ENCODE measurements at regions not wholly inside any gene's neighbourhood (a gene's known extent, or its start where the extent isn't known, plus 50 kb on each side); places are given as distances from the start of the nearest gene placed in this dataset.

DNA sequence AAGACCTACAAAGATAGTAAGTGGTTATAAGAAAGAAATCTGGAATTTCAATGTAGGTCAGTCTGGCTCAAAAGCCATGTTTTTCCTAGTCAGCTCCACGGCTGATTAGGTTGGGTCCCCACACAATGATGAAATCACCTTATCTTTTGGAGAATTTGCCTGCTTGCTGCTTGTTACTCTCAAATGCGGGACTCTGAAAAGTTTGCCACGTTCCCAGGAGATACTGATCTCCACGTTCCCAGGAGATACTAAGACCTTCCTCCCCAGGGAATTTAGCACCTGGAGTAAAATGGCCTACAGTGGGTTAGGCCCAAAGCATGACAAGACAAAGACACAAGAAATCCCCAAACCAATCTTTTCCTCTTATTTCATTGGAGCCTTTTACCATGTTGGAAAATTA, 449.6 kb downstream of the TNS1 start:
- H3K4me3 ChIP-seq (ENCODE audit: low read length) = no peak overlapping the region
- peaks cover 30% of the 10 kb centered on the region for H3K4me1 ChIP-seq (ENCODE audit: insufficient read depth, low read length)
- H3K27me3 ChIP-seq (ENCODE audit: insufficient read depth, low read length) = no peaks in the 10 kb centered on the region
- WGBS = 82% methylated on average over 4 of the region's 4 CpGs
- H3K36me3 ChIP-seq (ENCODE audit: insufficient read depth, low read length) = no peaks in the 10 kb centered on the region
- H3K27ac ChIP-seq (ENCODE audit: low read depth, low read length) = no peak overlapping the region
- no peak overlapping the region for H3K9ac ChIP-seq (ENCODE audit: low read depth, low read length)
- H3K9me3 ChIP-seq (ENCODE audit: insufficient read depth, low read depth, low read length) = no peaks in the 10 kb centered on the region

DNA sequence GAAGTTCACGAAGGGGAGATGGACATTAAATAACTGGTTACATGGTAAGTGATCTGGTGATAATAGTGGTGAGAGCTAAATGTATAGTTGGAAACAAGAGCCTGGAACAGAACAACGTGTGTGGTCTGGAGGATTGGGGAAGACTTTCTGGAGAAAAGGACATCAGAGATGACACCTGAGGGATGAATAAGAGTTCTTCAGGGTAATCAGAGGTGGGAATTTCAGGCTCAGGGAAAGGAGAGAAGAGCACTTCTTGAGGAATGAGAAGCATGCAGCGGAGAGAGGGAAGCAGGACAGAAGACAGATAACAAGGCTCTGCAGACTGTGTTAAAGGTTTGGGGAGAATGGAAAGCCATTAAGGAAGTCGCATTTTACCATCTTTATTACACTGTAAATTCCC, 450.7 kb downstream of the TNS1 start:
- 63% methylated on average over 4 of the region's 4 CpGs for WGBS
- Histone ChIP-seq H3K9ac (ENCODE audit: low read depth, low read length) (no peak overlapping the region), H3K27me3 (ENCODE audit: insufficient read depth, low read length) (no peaks in the 10 kb centered on the region), H3K27ac (ENCODE audit: low read depth, low read length) (peak overlapping the region; percentile 27; the same call in 1 of the 2 replicates), H3K4me1 (ENCODE audit: insufficient read depth, low read length) (peaks cover 30% of the 10 kb centered on the region), H3K9me3 (ENCODE audit: insufficient read depth, low read depth, low read length) (no peaks in the 10 kb centered on the region), H3K4me3 (ENCODE audit: low read length) (no peak overlapping the region), H3K36me3 (ENCODE audit: insufficient read depth, low read length) (no peaks in the 10 kb centered on the region)

- Histone ChIP-seq H3K4me1 (ENCODE audit: insufficient read depth, low read length) (peaks cover 30% of the 10 kb centered on the region), H3K36me3 (ENCODE audit: insufficient read depth, low read length) (no peaks in the 10 kb centered on the region), H3K4me3 (ENCODE audit: low read length) (no peak overlapping the region), H3K9ac (ENCODE audit: low read depth, low read length) (no peak overlapping the region; the same call in 1 of the 2 replicates), H3K27ac (ENCODE audit: low read depth, low read length) (peak overlapping the region; percentile 27; the same call in 1 of the 2 replicates), H3K27me3 (ENCODE audit: insufficient read depth, low read length) (no peaks in the 10 kb centered on the region), H3K9me3 (ENCODE audit: insufficient read depth, low read depth, low read length) (no peaks in the 10 kb centered on the region; the same call in 1 of the 2 replicates)
- 79% methylated on average over 3 of the region's 3 CpGs for WGBS
Measured at GRCh38 chr2:217551252-217551899, 451.4 kb downstream of the TNS1 start.

GRCh38 chr2:217539126-217539525, 463.7 kb downstream of the TNS1 start:
- Histone ChIP-seq H3K4me1 (ENCODE audit: insufficient read depth, low read length) (no peaks in the 10 kb centered on the region), H3K36me3 (ENCODE audit: insufficient read depth, low read length) (no peaks in the 10 kb centered on the region), H3K27me3 (ENCODE audit: insufficient read depth, low read length) (no peaks in the 10 kb centered on the region), H3K4me3 (ENCODE audit: low read length) (no peak overlapping the region), H3K27ac (ENCODE audit: low read depth, low read length) (no peak overlapping the region), H3K9me3 (ENCODE audit: insufficient read depth, low read depth, low read length) (0 out of 2 replicates have a peak, but pooled peaks cover 2% of the 10 kb centered on the region), H3K9ac (ENCODE audit: low read depth, low read length) (no peak overlapping the region)
- WGBS = 89% methylated on average over 2 of the region's 2 CpGs

GRCh38 chr2:217538719-217539118, 464.1 kb downstream of the TNS1 start:
- no peak overlapping the region for H3K4me3 ChIP-seq (ENCODE audit: low read length)
- H3K9me3 ChIP-seq (ENCODE audit: insufficient read depth, low read depth, low read length) = no peaks in the 10 kb centered on the region
- no peaks in the 10 kb centered on the region for H3K4me1 ChIP-seq (ENCODE audit: insufficient read depth, low read length)
- WGBS = 83% methylated on average over 2 of the region's 2 CpGs
- H3K27ac ChIP-seq (ENCODE audit: low read depth, low read length) = no peak overlapping the region
- H3K27me3 ChIP-seq (ENCODE audit: insufficient read depth, low read length) = no peaks in the 10 kb centered on the region
- H3K9ac ChIP-seq (ENCODE audit: low read depth, low read length) = no peak overlapping the region
- no peaks in the 10 kb centered on the region for H3K36me3 ChIP-seq (ENCODE audit: insufficient read depth, low read length)

DNA sequence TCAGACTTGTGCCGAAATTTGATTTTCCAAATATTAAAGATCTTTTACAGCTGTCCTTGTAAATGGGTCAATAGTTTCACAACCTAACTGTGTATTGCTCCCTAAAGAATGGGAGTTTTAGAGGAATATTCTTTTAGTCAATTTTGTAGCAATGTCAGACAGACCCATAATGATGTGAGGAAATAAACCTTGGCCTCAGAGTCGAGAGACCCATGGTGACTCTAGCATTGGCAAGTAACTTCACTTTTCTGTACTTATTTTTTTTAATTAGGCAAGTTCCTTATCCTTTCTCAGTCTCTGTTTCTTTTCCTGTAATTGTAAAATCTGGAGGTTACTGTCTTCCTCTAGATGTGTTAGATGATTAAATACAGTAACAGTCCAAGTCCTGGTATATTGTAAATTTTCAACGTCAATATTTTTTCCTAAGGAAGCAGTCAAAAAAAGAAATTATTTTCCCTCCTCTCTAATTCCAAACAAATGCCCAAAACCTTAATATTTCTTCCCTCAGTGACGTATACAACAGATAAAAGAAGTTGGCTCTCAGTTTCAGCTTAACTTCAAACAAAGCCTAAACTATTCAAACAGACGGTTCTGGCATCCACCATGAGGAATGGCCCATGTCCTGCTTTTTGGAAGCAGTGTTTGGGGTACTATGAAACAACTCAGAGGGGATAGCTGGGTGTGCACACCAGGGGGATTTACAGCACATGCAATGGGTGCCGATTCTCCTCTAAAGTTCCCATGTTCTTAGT, 466.7 kb downstream of the TNS1 start:
- Histone ChIP-seq H3K27ac (ENCODE audit: low read depth, low read length) (no peak overlapping the region), H3K4me3 (ENCODE audit: low read length) (no peak overlapping the region), H3K27me3 (ENCODE audit: insufficient read depth, low read length) (no peaks in the 10 kb centered on the region), H3K9me3 (ENCODE audit: insufficient read depth, low read depth, low read length) (no peaks in the 10 kb centered on the region), H3K36me3 (ENCODE audit: insufficient read depth, low read length) (no peaks in the 10 kb centered on the region), H3K9ac (ENCODE audit: low read depth, low read length) (no peak overlapping the region), H3K4me1 (ENCODE audit: insufficient read depth, low read length) (no peaks in the 10 kb centered on the region)
- WGBS = 94% methylated on average over 6 of the region's 6 CpGs

- H3K4me1 ChIP-seq (ENCODE audit: insufficient read depth, low read length) = no peaks in the 10 kb centered on the region
- H3K9me3 ChIP-seq (ENCODE audit: insufficient read depth, low read depth, low read length) = no peaks in the 10 kb centered on the region
- no peak overlapping the region for H3K4me3 ChIP-seq (ENCODE audit: low read length)
- H3K27me3 ChIP-seq (ENCODE audit: insufficient read depth, low read length) = no peaks in the 10 kb centered on the region
- no peak overlapping the region for H3K9ac ChIP-seq (ENCODE audit: low read depth, low read length)
- 97% methylated on average over 2 of the region's 2 CpGs for WGBS
- no peaks in the 10 kb centered on the region for H3K36me3 ChIP-seq (ENCODE audit: insufficient read depth, low read length)
- no peak overlapping the region for H3K27ac ChIP-seq (ENCODE audit: low read depth, low read length)
Measured at GRCh38 chr2:217530392-217531090, 472.3 kb downstream of the TNS1 start.

DNA sequence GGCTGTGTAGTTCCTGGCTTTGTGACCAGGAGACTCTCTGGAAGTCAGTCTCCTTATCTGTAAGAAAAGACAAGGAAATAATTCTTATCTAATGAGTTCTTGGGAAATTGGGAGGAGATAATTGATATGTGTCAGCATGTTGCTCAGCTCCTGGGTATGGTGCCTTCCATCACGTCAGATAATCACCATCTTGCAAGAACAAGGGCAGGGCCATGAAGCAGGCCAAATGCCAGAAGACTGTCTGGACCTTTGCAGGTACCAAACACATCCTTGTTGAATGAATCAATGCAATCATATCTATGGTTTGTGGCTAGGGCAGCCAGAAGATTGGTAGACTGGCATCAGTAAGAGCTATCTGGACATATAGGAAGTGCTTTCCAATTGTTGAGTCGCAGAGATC, 473.5 kb downstream of the TNS1 start:
- no peak overlapping the region for H3K27ac ChIP-seq (ENCODE audit: low read depth, low read length)
- no peaks in the 10 kb centered on the region for H3K4me1 ChIP-seq (ENCODE audit: insufficient read depth, low read length)
- H3K36me3 ChIP-seq (ENCODE audit: insufficient read depth, low read length) = no peaks in the 10 kb centered on the region
- no peaks in the 10 kb centered on the region for H3K27me3 ChIP-seq (ENCODE audit: insufficient read depth, low read length)
- WGBS = 88% methylated on average over 2 of the region's 2 CpGs
- no peak overlapping the region for H3K4me3 ChIP-seq (ENCODE audit: low read length)
- H3K9me3 ChIP-seq (ENCODE audit: insufficient read depth, low read depth, low read length) = no peaks in the 10 kb centered on the region
- no peak overlapping the region for H3K9ac ChIP-seq (ENCODE audit: low read depth, low read length)

- 95% methylated on average over 4 of the region's 4 CpGs for WGBS
- H3K9me3 ChIP-seq (ENCODE audit: insufficient read depth, low read depth, low read length) = no peaks in the 10 kb centered on the region
- no peak overlapping the region for H3K9ac ChIP-seq (ENCODE audit: low read depth, low read length)
- H3K4me3 ChIP-seq (ENCODE audit: low read length) = no peak overlapping the region
- no peaks in the 10 kb centered on the region for H3K4me1 ChIP-seq (ENCODE audit: insufficient read depth, low read length)
- no peaks in the 10 kb centered on the region for H3K27me3 ChIP-seq (ENCODE audit: insufficient read depth, low read length)
- H3K36me3 ChIP-seq (ENCODE audit: insufficient read depth, low read length) = no peaks in the 10 kb centered on the region
- H3K27ac ChIP-seq (ENCODE audit: low read depth, low read length) = no peak overlapping the region
Measured at GRCh38 chr2:217527590-217528202, 475.1 kb downstream of the TNS1 start.

DNA sequence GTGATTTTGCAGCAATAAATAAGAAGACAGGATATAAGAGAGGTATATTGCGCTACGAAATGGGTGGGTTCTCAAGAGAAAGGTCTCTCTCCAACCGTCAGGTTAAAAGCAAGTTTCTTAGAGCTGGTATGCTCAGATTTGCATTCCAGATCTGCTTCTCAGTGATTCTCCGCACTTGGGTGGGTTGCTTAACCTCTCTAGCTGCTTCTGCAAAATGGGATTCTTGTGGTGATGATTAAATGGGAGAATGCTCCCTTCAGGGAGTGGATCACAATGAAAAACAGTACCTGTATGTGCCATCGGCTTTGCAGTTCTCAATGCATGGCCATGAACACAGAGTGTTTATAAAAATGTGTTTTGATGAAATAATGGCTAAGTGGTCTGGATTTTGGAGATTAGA, 477.7 kb downstream of the TNS1 start:
- 95% methylated on average over 5 of the region's 5 CpGs for WGBS
- H3K36me3 ChIP-seq (ENCODE audit: insufficient read depth, low read length) = no peaks in the 10 kb centered on the region
- H3K27me3 ChIP-seq (ENCODE audit: insufficient read depth, low read length) = no peaks in the 10 kb centered on the region
- H3K9ac ChIP-seq (ENCODE audit: low read depth, low read length) = no peak overlapping the region
- no peak overlapping the region for H3K4me3 ChIP-seq (ENCODE audit: low read length)
- 0 out of 2 replicates have a peak, but pooled peaks cover 5% of the 10 kb centered on the region for H3K4me1 ChIP-seq (ENCODE audit: insufficient read depth, low read length)
- H3K9me3 ChIP-seq (ENCODE audit: insufficient read depth, low read depth, low read length) = no peaks in the 10 kb centered on the region
- no peak overlapping the region for H3K27ac ChIP-seq (ENCODE audit: low read depth, low read length)

DNA sequence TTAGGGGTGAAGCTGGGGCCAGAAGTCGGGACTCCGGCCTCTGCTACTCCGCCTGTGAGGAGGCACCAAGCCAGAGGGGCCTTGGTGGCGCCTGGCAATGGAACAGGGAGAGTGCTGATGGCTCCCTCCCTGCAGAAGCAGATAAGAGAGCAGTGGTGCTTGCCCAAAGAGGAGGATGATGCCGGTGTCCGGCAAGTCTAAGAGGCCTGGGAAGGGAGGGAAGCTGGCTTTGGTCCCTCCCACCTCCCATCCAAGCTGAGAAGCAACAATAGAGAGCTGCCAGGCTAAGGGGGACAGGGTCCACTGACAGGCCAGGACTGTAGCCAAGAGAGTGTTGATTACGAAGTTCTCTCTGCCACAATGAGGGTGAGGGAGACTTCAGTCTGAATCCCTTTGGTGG, 479.5 kb downstream of the TNS1 start:
- no peaks in the 10 kb centered on the region for H3K36me3 ChIP-seq (ENCODE audit: insufficient read depth, low read length)
- H3K9me3 ChIP-seq (ENCODE audit: insufficient read depth, low read depth, low read length) = no peaks in the 10 kb centered on the region
- H3K4me3 ChIP-seq (ENCODE audit: low read length) = no peak overlapping the region
- 0 out of 2 replicates have a peak, but pooled peaks cover 5% of the 10 kb centered on the region for H3K4me1 ChIP-seq (ENCODE audit: insufficient read depth, low read length)
- H3K27me3 ChIP-seq (ENCODE audit: insufficient read depth, low read length) = no peaks in the 10 kb centered on the region
- H3K27ac ChIP-seq (ENCODE audit: low read depth, low read length) = no peak overlapping the region
- WGBS = 96% methylated on average over 7 of the region's 7 CpGs
- H3K9ac ChIP-seq (ENCODE audit: low read depth, low read length) = no peak overlapping the region
